ENCODE measurements at regions not wholly inside any gene's neighbourhood (a gene's known extent, or its start where the extent isn't known, plus 50 kb on each side); places are given as distances from the start of the nearest gene placed in this dataset.

GRCh38 chr2:107018366-107018765, 132.4 kb upstream of the ST6GAL2 start:
- intact Hi-C loops (cut with DNase I), result no loop called here
- Histone ChIP-seq H3K9me3 (no peaks in the 10 kb centered on the region), H3K4me1 (no peaks in the 10 kb centered on the region), H3K36me3 (no peaks in the 10 kb centered on the region), H3K27ac (no peak overlapping the region), H3K4me3 (no peak overlapping the region), H3K27me3 (no peaks in the 10 kb centered on the region)
- TF ChIP-seq CTCF (IDR thresholded peaks at IDR 0.05), result no peak
- no peak for DNase-seq (ENCODE audit: low spot score in 2 of 2)

- TF ChIP-seq CTCF (IDR thresholded peaks at IDR 0.05), result no peak
- H3K4me3 ChIP-seq, result no peak overlapping the region
- H3K27ac ChIP-seq, result no peak overlapping the region
- H3K27me3 ChIP-seq, result no peaks in the 10 kb centered on the region
- H3K4me1 ChIP-seq, result no peaks in the 10 kb centered on the region
- DNase-seq (ENCODE audit: low spot score in 2 of 2), result no peak
- H3K36me3 ChIP-seq, result no peaks in the 10 kb centered on the region
- intact Hi-C loops (cut with DNase I), result no loop called here
- H3K9me3 ChIP-seq, result no peaks in the 10 kb centered on the region
Measured at GRCh38 chr2:107020392-107020791, 134.4 kb upstream of the ST6GAL2 start.

GRCh38 chr2:107024269-107024668, 138.3 kb upstream of the ST6GAL2 start:
- Histone ChIP-seq H3K27ac (no peak overlapping the region), H3K36me3 (no peaks in the 10 kb centered on the region), H3K27me3 (no peaks in the 10 kb centered on the region), H3K4me1 (no peaks in the 10 kb centered on the region), H3K9me3 (no peaks in the 10 kb centered on the region), H3K4me3 (no peak overlapping the region)
- intact Hi-C loops (cut with DNase I), result no loop called here
- TF ChIP-seq CTCF (IDR thresholded peaks at IDR 0.05), result no peak
- no peak for DNase-seq (ENCODE audit: low spot score in 2 of 2)

- Histone ChIP-seq H3K9me3 (no peaks in the 10 kb centered on the region), H3K27me3 (no peaks in the 10 kb centered on the region), H3K36me3 (no peaks in the 10 kb centered on the region), H3K4me3 (no peak overlapping the region), H3K27ac (no peak overlapping the region), H3K4me1 (no peaks in the 10 kb centered on the region)
- no peak for TF ChIP-seq CTCF (IDR thresholded peaks at IDR 0.05)
- intact Hi-C loops (cut with DNase I), result no loop called here
- DNase-seq (ENCODE audit: low spot score in 2 of 2), result no peak
Measured at GRCh38 chr2:107025291-107025857, 139.4 kb upstream of the ST6GAL2 start.

- Histone ChIP-seq H3K36me3 (no peaks in the 10 kb centered on the region), H3K9me3 (no peaks in the 10 kb centered on the region), H3K27ac (no peak overlapping the region), H3K4me1 (no peaks in the 10 kb centered on the region), H3K4me3 (no peak overlapping the region), H3K27me3 (no peaks in the 10 kb centered on the region)
- intact Hi-C loops (cut with DNase I), result no loop called here
- TF ChIP-seq CTCF (IDR thresholded peaks at IDR 0.05), result no peak
- no peak for DNase-seq (ENCODE audit: low spot score in 2 of 2)
Measured at GRCh38 chr2:107025869-107026380, 140.0 kb upstream of the ST6GAL2 start.

GRCh38 chr2:107027205-107027604, 141.2 kb upstream of the ST6GAL2 start:
- no peak for TF ChIP-seq CTCF (IDR thresholded peaks at IDR 0.05)
- Histone ChIP-seq H3K4me1 (no peaks in the 10 kb centered on the region), H3K4me3 (no peak overlapping the region), H3K27me3 (no peaks in the 10 kb centered on the region), H3K36me3 (no peaks in the 10 kb centered on the region), H3K27ac (no peak overlapping the region), H3K9me3 (no peaks in the 10 kb centered on the region)
- intact Hi-C loops (cut with DNase I), result no loop called here
- no peak for DNase-seq (ENCODE audit: low spot score in 2 of 2)
